ENCODE measurements at regions not wholly inside any gene's neighbourhood (a gene's known extent, or its start where the extent isn't known, plus 50 kb on each side); places are given as distances from the start of the nearest gene placed in this dataset.
A peak's percentile ranks its signal among the peaks of the same experiment; 100 is the strongest.
"Not testable (repeated sequence)": the region's sequence is repeated elsewhere in the genome, so short reads cannot be mapped to it uniquely, and the experiment has no call there.

GRCh38 chr9:31236344-31236743 is 1148.1 kb upstream of the ACO1 start:
- DNase-seq (ENCODE audit: low spot score) = no peak

- DNase-seq (ENCODE audit: low spot score) = no peak
Measured at GRCh38 chr9:31243386-31243785, 1141.1 kb upstream of the ACO1 start.

- no peak for DNase-seq (ENCODE audit: low spot score)
Measured at GRCh38 chr9:31248156-31248555, 1136.3 kb upstream of the ACO1 start.

- no peak for DNase-seq (ENCODE audit: low spot score)
Measured at GRCh38 chr9:31251386-31251785, 1133.1 kb upstream of the ACO1 start.

- no peak for DNase-seq (ENCODE audit: low spot score)
Measured at GRCh38 chr9:31253800-31254762, 1130.4 kb upstream of the ACO1 start.

- DNase-seq (ENCODE audit: low spot score) = no peak
Measured at GRCh38 chr9:31255211-31255610, 1129.2 kb upstream of the ACO1 start.

GRCh38 chr9:31259824-31260223 is 1124.6 kb upstream of the ACO1 start:
- DNase-seq (ENCODE audit: low spot score) = no peak

GRCh38 chr9:31272456-31273295 is 1111.8 kb upstream of the ACO1 start:
- DNase-seq (ENCODE audit: low spot score) = peak; percentile 79

GRCh38 chr9:31275419-31275818 is 1109.0 kb upstream of the ACO1 start:
- DNase-seq (ENCODE audit: low spot score) = no peak

GRCh38 chr9:31290731-31291130 is 1093.7 kb upstream of the ACO1 start:
- no peak for DNase-seq (ENCODE audit: low spot score)

- DNase-seq (ENCODE audit: low spot score) = no peak
Measured at GRCh38 chr9:31302620-31303418, 1081.6 kb upstream of the ACO1 start.

GRCh38 chr9:31304576-31304975 is 1079.9 kb upstream of the ACO1 start:
- peak; percentile 80 for DNase-seq (ENCODE audit: low spot score)

GRCh38 chr9:31314241-31314640 is 1070.2 kb upstream of the ACO1 start:
- no peak for DNase-seq (ENCODE audit: low spot score)

GRCh38 chr9:31320494-31320893 is 1063.9 kb upstream of the ACO1 start:
- DNase-seq (ENCODE audit: low spot score) = no peak

GRCh38 chr9:31321256-31321655 is 1063.2 kb upstream of the ACO1 start:
- no peak for DNase-seq (ENCODE audit: low spot score)

GRCh38 chr9:31321686-31322085 is 1062.8 kb upstream of the ACO1 start:
- no peak for DNase-seq (ENCODE audit: low spot score)

- DNase-seq (ENCODE audit: low spot score) = no peak
Measured at GRCh38 chr9:31323726-31324444, 1060.6 kb upstream of the ACO1 start.

- no peak for DNase-seq (ENCODE audit: low spot score)
Measured at GRCh38 chr9:31325778-31326177, 1058.7 kb upstream of the ACO1 start.

GRCh38 chr9:31326883-31327282 is 1057.6 kb upstream of the ACO1 start:
- not testable (repeated sequence) for DNase-seq (ENCODE audit: low spot score)

- DNase-seq (ENCODE audit: low spot score) = no peak
Measured at GRCh38 chr9:31334837-31335528, 1049.5 kb upstream of the ACO1 start.
